ENCODE measurements at regions not wholly inside any gene's neighbourhood (a gene's known extent, or its start where the extent isn't known, plus 50 kb on each side); places are given as distances from the start of the nearest gene placed in this dataset.

- no peak overlapping the region for H3K27ac Mint-ChIP-seq
Observed at GRCh38 chr17:73921306-73921705, 277.1 kb upstream of the SDK2 start.

GRCh38 chr17:73924114-73924908, 279.2 kb upstream of the RPL38 start:
- Mint-ChIP-seq H3K36me3 (ENCODE audit: low read depth) (no peaks in the 10 kb centered on the region), H3K4me1 (ENCODE audit: low read depth) (no peaks in the 10 kb centered on the region), H3K9me3 (no peaks in the 10 kb centered on the region), H3K27ac (no peak overlapping the region), H3K4me3 (no peak overlapping the region), H3K27me3 (ENCODE audit: low read depth) (peaks cover 16% of the 10 kb centered on the region)

More at GRCh38 chr17:73921306-73921705, 277.1 kb upstream of the SDK2 start:
- no peaks in the 10 kb centered on the region for H3K36me3 Mint-ChIP-seq (ENCODE audit: low read depth)
- peaks cover 25% of the 10 kb centered on the region for H3K27me3 Mint-ChIP-seq (ENCODE audit: low read depth)
- H3K4me1 Mint-ChIP-seq (ENCODE audit: low read depth): no peaks in the 10 kb centered on the region
- H3K9me3 Mint-ChIP-seq: no peaks in the 10 kb centered on the region
- H3K4me3 Mint-ChIP-seq: no peak overlapping the region

GRCh38 chr17:73924909-73925186, 278.6 kb upstream of the RPL38 start:
- H3K4me3 Mint-ChIP-seq: no peak overlapping the region

GRCh38 chr17:73929860-73930430, 273.5 kb upstream of the RPL38 start:
- no peak overlapping the region for H3K27ac Mint-ChIP-seq
- peaks cover 7% of the 10 kb centered on the region for H3K27me3 Mint-ChIP-seq (ENCODE audit: low read depth)
- H3K36me3 Mint-ChIP-seq (ENCODE audit: low read depth): no peaks in the 10 kb centered on the region
- no peaks in the 10 kb centered on the region for H3K9me3 Mint-ChIP-seq
- no peaks in the 10 kb centered on the region for H3K4me1 Mint-ChIP-seq (ENCODE audit: low read depth)
- no peak overlapping the region for H3K4me3 Mint-ChIP-seq

More at GRCh38 chr17:73924909-73925186, 278.6 kb upstream of the RPL38 start:
- no peaks in the 10 kb centered on the region for H3K9me3 Mint-ChIP-seq
- H3K36me3 Mint-ChIP-seq (ENCODE audit: low read depth): no peaks in the 10 kb centered on the region
- H3K27ac Mint-ChIP-seq: no peak overlapping the region
- H3K4me1 Mint-ChIP-seq (ENCODE audit: low read depth): no peaks in the 10 kb centered on the region
- H3K27me3 Mint-ChIP-seq (ENCODE audit: low read depth): peaks cover 18% of the 10 kb centered on the region

- peaks cover 7% of the 10 kb centered on the region for H3K27me3 Mint-ChIP-seq (ENCODE audit: low read depth)
- H3K36me3 Mint-ChIP-seq (ENCODE audit: low read depth): no peaks in the 10 kb centered on the region
- no peaks in the 10 kb centered on the region for H3K9me3 Mint-ChIP-seq
- no peak overlapping the region for H3K4me3 Mint-ChIP-seq
- no peaks in the 10 kb centered on the region for H3K4me1 Mint-ChIP-seq (ENCODE audit: low read depth)
- no peak overlapping the region for H3K27ac Mint-ChIP-seq
Observed at GRCh38 chr17:73932216-73932749, 271.2 kb upstream of the RPL38 start.

GRCh38 chr17:73933164-73933766, 270.2 kb upstream of the RPL38 start:
- Mint-ChIP-seq H3K4me3 (no peak overlapping the region), H3K9me3 (no peaks in the 10 kb centered on the region), H3K27ac (no peak overlapping the region), H3K36me3 (ENCODE audit: low read depth) (no peaks in the 10 kb centered on the region), H3K4me1 (ENCODE audit: low read depth) (no peaks in the 10 kb centered on the region), H3K27me3 (ENCODE audit: low read depth) (peaks cover 7% of the 10 kb centered on the region)

- H3K9me3 Mint-ChIP-seq: no peaks in the 10 kb centered on the region
- H3K4me1 Mint-ChIP-seq (ENCODE audit: low read depth): no peaks in the 10 kb centered on the region
- H3K27ac Mint-ChIP-seq: no peak overlapping the region
Observed at GRCh38 chr17:73933871-73934270, 269.6 kb upstream of the RPL38 start.

GRCh38 chr17:73934696-73935095, 268.8 kb upstream of the RPL38 start:
- Mint-ChIP-seq H3K4me3 (no peak overlapping the region), H3K27ac (no peak overlapping the region), H3K9me3 (no peaks in the 10 kb centered on the region), H3K4me1 (ENCODE audit: low read depth) (no peaks in the 10 kb centered on the region), H3K27me3 (ENCODE audit: low read depth) (peaks cover 5% of the 10 kb centered on the region), H3K36me3 (ENCODE audit: low read depth) (no peaks in the 10 kb centered on the region)

More at GRCh38 chr17:73933871-73934270, 269.6 kb upstream of the RPL38 start:
- Mint-ChIP-seq H3K27me3 (ENCODE audit: low read depth) (peaks cover 7% of the 10 kb centered on the region), H3K36me3 (ENCODE audit: low read depth) (no peaks in the 10 kb centered on the region), H3K4me3 (no peak overlapping the region)

- no peak overlapping the region for H3K4me3 Mint-ChIP-seq
- H3K36me3 Mint-ChIP-seq (ENCODE audit: low read depth): no peaks in the 10 kb centered on the region
- H3K4me1 Mint-ChIP-seq (ENCODE audit: low read depth): no peaks in the 10 kb centered on the region
- no peaks in the 10 kb centered on the region for H3K27me3 Mint-ChIP-seq (ENCODE audit: low read depth)
- no peak overlapping the region for H3K27ac Mint-ChIP-seq
- H3K9me3 Mint-ChIP-seq: no peaks in the 10 kb centered on the region
Observed at GRCh38 chr17:73936908-73937627, 266.4 kb upstream of the RPL38 start.

GRCh38 chr17:73938706-73939105, 264.8 kb upstream of the RPL38 start:
- no peaks in the 10 kb centered on the region for H3K4me1 Mint-ChIP-seq (ENCODE audit: low read depth)
- H3K27me3 Mint-ChIP-seq (ENCODE audit: low read depth): no peaks in the 10 kb centered on the region
- H3K9me3 Mint-ChIP-seq: no peaks in the 10 kb centered on the region
- H3K4me3 Mint-ChIP-seq: no peak overlapping the region
- no peaks in the 10 kb centered on the region for H3K36me3 Mint-ChIP-seq (ENCODE audit: low read depth)
- no peak overlapping the region for H3K27ac Mint-ChIP-seq

GRCh38 chr17:73939806-73940205, 263.7 kb upstream of the RPL38 start:
- H3K27ac Mint-ChIP-seq: no peak overlapping the region
- H3K36me3 Mint-ChIP-seq (ENCODE audit: low read depth): no peaks in the 10 kb centered on the region
- H3K27me3 Mint-ChIP-seq (ENCODE audit: low read depth): no peaks in the 10 kb centered on the region
- no peak overlapping the region for H3K4me3 Mint-ChIP-seq
- no peaks in the 10 kb centered on the region for H3K4me1 Mint-ChIP-seq (ENCODE audit: low read depth)
- H3K9me3 Mint-ChIP-seq: no peaks in the 10 kb centered on the region

- H3K4me1 Mint-ChIP-seq (ENCODE audit: low read depth): no peaks in the 10 kb centered on the region
- H3K4me3 Mint-ChIP-seq: no peak overlapping the region
- no peak overlapping the region for H3K27ac Mint-ChIP-seq
- H3K36me3 Mint-ChIP-seq (ENCODE audit: low read depth): no peaks in the 10 kb centered on the region
- no peaks in the 10 kb centered on the region for H3K27me3 Mint-ChIP-seq (ENCODE audit: low read depth)
- no peaks in the 10 kb centered on the region for H3K9me3 Mint-ChIP-seq
Observed at GRCh38 chr17:73940511-73940910, 263.0 kb upstream of the RPL38 start.

- no peaks in the 10 kb centered on the region for H3K9me3 Mint-ChIP-seq
- H3K4me3 Mint-ChIP-seq: no peak overlapping the region
- no peaks in the 10 kb centered on the region for H3K27me3 Mint-ChIP-seq (ENCODE audit: low read depth)
- no peak overlapping the region for H3K27ac Mint-ChIP-seq
- no peaks in the 10 kb centered on the region for H3K36me3 Mint-ChIP-seq (ENCODE audit: low read depth)
- no peaks in the 10 kb centered on the region for H3K4me1 Mint-ChIP-seq (ENCODE audit: low read depth)
Observed at GRCh38 chr17:73941919-73942530, 261.5 kb upstream of the RPL38 start.

GRCh38 chr17:73942703-73943415, 260.6 kb upstream of the RPL38 start:
- Mint-ChIP-seq H3K27me3 (ENCODE audit: low read depth) (no peaks in the 10 kb centered on the region), H3K36me3 (ENCODE audit: low read depth) (no peaks in the 10 kb centered on the region), H3K4me1 (ENCODE audit: low read depth) (no peaks in the 10 kb centered on the region), H3K9me3 (no peaks in the 10 kb centered on the region), H3K27ac (no peak overlapping the region), H3K4me3 (no peak overlapping the region)
